HEK293T (cell line): ENCODE measurements at regions not wholly inside any gene's neighbourhood (a gene's known extent, or its start where the extent isn't known, plus 50 kb on each side); places are given as distances from the start of the nearest gene placed in this dataset.

Experiments used
- ARNT ChIP-seq: fragments of 450-650 bp; IDR thresholded peaks from 2 replicates; pipeline ENCODE4 v1.6.1; 2017; ENCODE audit warnings: mild to moderate bottlenecking
- FOXA1 ChIP-seq: fragments of 450-650 bp; IDR thresholded peaks from 2 replicates; pipeline ENCODE4 v1.6.1; 2016; ENCODE audit warnings: mild to moderate bottlenecking
- L3MBTL2 ChIP-seq: fragments of 450-650 bp; conservative IDR thresholded peaks from 2 replicates; pipeline ENCODE4 v1.6.1; 2016; ENCODE audit warnings: mild to moderate bottlenecking
- NFRKB ChIP-seq: fragments of 450-650 bp; IDR thresholded peaks from 2 replicates; pipeline ENCODE4 v1.6.1; 2016; ENCODE audit warnings: mild to moderate bottlenecking, moderate library complexity
- SP1 ChIP-seq: fragments of 450-650 bp; IDR thresholded peaks from 2 replicates; pipeline ENCODE4 v1.6.1; 2017
- TARDBP ChIP-seq: fragments of 450-650 bp; IDR thresholded peaks from 2 replicates; pipeline ENCODE4 v1.6.1; 2016

DNA sequence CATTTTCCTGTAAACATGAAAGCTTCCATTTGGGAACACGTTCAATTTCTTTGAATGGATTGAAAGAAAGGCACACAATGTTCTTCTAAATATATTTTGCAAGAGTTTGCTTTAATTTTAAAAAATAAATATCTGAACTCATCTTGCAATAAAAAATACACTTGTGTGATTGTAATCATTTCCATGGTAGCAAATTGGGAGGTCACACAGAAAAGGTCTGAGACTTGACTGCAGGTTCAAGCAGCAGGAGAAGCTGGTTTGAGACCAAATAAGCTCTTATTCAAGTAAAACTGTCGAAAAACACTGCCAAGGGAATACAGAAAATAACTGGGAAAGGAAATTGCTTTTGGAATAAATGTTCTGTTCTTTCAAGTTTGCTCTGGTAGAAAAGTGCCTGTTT lies 498.9 kb downstream of the ADGRL2 start:
- TF ChIP-seq NFRKB (no peak), FOXA1 (no peak), L3MBTL2 (no peak), SP1 (no peak), TARDBP (no peak), ARNT (no peak)
